CD14-positive monocyte (primary cell): ENCODE measurements at regions not wholly inside any gene's neighbourhood (a gene's known extent, or its start where the extent isn't known, plus 50 kb on each side); places are given as distances from the start of the nearest gene placed in this dataset.

ENCODE experiments used
- DNase-seq, 3 donors: peaks; one replicate each; pipeline ENCODE4 v3.0.0-alpha.2; 2011 to 2022
- H2AFZ ChIP-seq: 2 replicates; pipeline ENCODE4 v1.6.0; 2012; ENCODE audit warnings: mild to moderate bottlenecking, low read depth, low read length, inconsistent platforms; ENCODE audit not compliant: insufficient read depth, poor library complexity, severe bottlenecking
- H3K27ac ChIP-seq, 2 donors: 1 replicate in 1 of 2; 2 replicates in 1 of 2; pipeline ENCODE4 v1.5.1; 2012 to 2013; ENCODE audit warnings: low read length in 2 of 2, control low read depth in 1 of 2, inconsistent platforms in 1 of 2, low read depth in 1 of 2, mild to moderate bottlenecking in 1 of 2
- H3K27me3 ChIP-seq, 2 donors: one replicate each; pipeline versions ENCODE4 v1.6.0 to v1.6.1; 2011 to 2013; ENCODE audit warnings: low read length in 2 of 2; ENCODE audit not compliant: control insufficient read depth in 2 of 2, insufficient read depth in 2 of 2
- H3K36me3 ChIP-seq, 2 donors: replicated peaks in 1 of 2; 1 replicate in 1 of 2; 2 replicates in 1 of 2; pipeline versions ENCODE4 v1.5.1 to v1.6.1; 2012 to 2013; ENCODE audit warnings: low read length in 2 of 2, control low read depth in 1 of 2, inconsistent platforms in 1 of 2, mild to moderate bottlenecking in 1 of 2; ENCODE audit not compliant: insufficient read depth in 2 of 2, control insufficient read depth in 1 of 2
- H3K4me1 ChIP-seq, 2 donors: 1 replicate in 1 of 2; 2 replicates in 1 of 2; pipeline versions ENCODE4 v1.5.1 to v1.6.1; 2012 to 2013; ENCODE audit warnings: low read length in 2 of 2, control low read depth in 1 of 2, inconsistent platforms in 1 of 2, mild to moderate bottlenecking in 1 of 2, moderate library complexity in 1 of 2; ENCODE audit not compliant: insufficient read depth in 2 of 2, control insufficient read depth in 1 of 2
- H3K4me2 ChIP-seq: replicated peaks from 2 replicates; pipeline ENCODE3; 2012; ENCODE audit warnings: low read length, moderate library complexity, mild to moderate bottlenecking; ENCODE audit not compliant: poor library complexity, severe bottlenecking; ENCODE audit errors: extremely low read depth
- H3K4me3 ChIP-seq, 3 experiments: fragments of 200-600 bp in 1 of 3; sonication (generic) in 1 of 3; replicated peaks in 1 of 3; 1 replicate in 2 of 3; 2 replicates in 1 of 3; pipeline ENCODE4 v1.5.1; 2011 to 2013; ENCODE audit warnings: low read length in 3 of 3, mild to moderate bottlenecking in 3 of 3, control low read depth in 2 of 3, low read depth in 2 of 3, inconsistent platforms in 1 of 3, moderate library complexity in 1 of 3
- H3K79me2 ChIP-seq: 2 replicates; pipeline ENCODE4 v1.6.0; 2012; ENCODE audit warnings: mild to moderate bottlenecking, control low read depth, inconsistent platforms, low read length, moderate library complexity; ENCODE audit not compliant: insufficient read depth
- H3K9ac ChIP-seq: 2 replicates; pipeline ENCODE4 v1.6.0; 2017; ENCODE audit warnings: low read length, mild to moderate bottlenecking; ENCODE audit not compliant: insufficient read depth, poor library complexity, severe bottlenecking
- H3K9me3 ChIP-seq, 2 donors: replicated peaks in 1 of 2; 1 replicate in 1 of 2; 2 replicates in 1 of 2; pipeline versions ENCODE4 v1.5.1 to v1.6.1; 2012 to 2013; ENCODE audit warnings: low read length in 2 of 2, control low read depth in 1 of 2; ENCODE audit not compliant: control insufficient read depth in 1 of 2, insufficient read depth in 1 of 2
- H4K20me1 ChIP-seq: 2 replicates; pipeline ENCODE4 v1.6.0; 2012; ENCODE audit warnings: mild to moderate bottlenecking, low read length, control low read depth, moderate library complexity; ENCODE audit not compliant: insufficient read depth
- H3K27ac Mint-ChIP-seq, 7 donors: one replicate each; pipeline ENCODE4 v1.8.0; 2020; ENCODE audit warnings: mild to moderate bottlenecking in 7 of 7, mixed read lengths in 7 of 7, moderate library complexity in 6 of 7, inconsistent platforms in 2 of 7
- H3K27me3 Mint-ChIP-seq, 3 donors: one replicate each; pipeline ENCODE4 v1.8.0; 2021 to 2022; ENCODE audit warnings: low read depth in 3 of 3, mild to moderate bottlenecking in 3 of 3, mixed read lengths in 3 of 3, moderate library complexity in 3 of 3, inconsistent platforms in 1 of 3
- H3K36me3 Mint-ChIP-seq, 2 donors: one replicate each; pipeline ENCODE4 v1.8.0; 2020; ENCODE audit warnings: mixed read lengths in 2 of 2, inconsistent platforms in 1 of 2, mild to moderate bottlenecking in 1 of 2
- H3K4me1 Mint-ChIP-seq: one replicate; pipeline ENCODE4 v1.8.0; 2020; ENCODE audit warnings: mild to moderate bottlenecking, mixed read lengths
- H3K4me3 Mint-ChIP-seq, 2 donors: one replicate each; pipeline ENCODE4 v1.8.0; 2020; ENCODE audit warnings: mild to moderate bottlenecking in 2 of 2, mixed read lengths in 2 of 2, moderate library complexity in 1 of 2
- H3K9me3 Mint-ChIP-seq, 7 donors: one replicate each; pipeline ENCODE4 v1.8.0; 2020 to 2022; ENCODE audit warnings: mixed read lengths in 7 of 7, mild to moderate bottlenecking in 6 of 7, moderate library complexity in 6 of 7, inconsistent platforms in 2 of 7
- WGBS: methylation state at CpG from one replicate; pipeline ENCODE4 v1.1.5; 2013; ENCODE audit warnings: missing lambda C conversion rate; ENCODE audit not compliant: insufficient coverage; 5-methylcytosine and 5-hydroxymethylcytosine counted together
- intact Hi-C, 2 donors: fragments of 100-400 bp; cut with micrococcal nuclease; formaldehyde crosslinking; loops; one replicate each; pipeline versions ENCODE4 v1.15.0 to v1.15.1; 2023
- TF ChIP-seq, protein P1 (sequence below): fragments of 200-600 bp; IDR thresholded peaks from one replicate; pipeline ENCODE4 v1.8.0; 2022; ENCODE audit warnings: antibody characterized with exemption, mild to moderate bottlenecking

DNA sequence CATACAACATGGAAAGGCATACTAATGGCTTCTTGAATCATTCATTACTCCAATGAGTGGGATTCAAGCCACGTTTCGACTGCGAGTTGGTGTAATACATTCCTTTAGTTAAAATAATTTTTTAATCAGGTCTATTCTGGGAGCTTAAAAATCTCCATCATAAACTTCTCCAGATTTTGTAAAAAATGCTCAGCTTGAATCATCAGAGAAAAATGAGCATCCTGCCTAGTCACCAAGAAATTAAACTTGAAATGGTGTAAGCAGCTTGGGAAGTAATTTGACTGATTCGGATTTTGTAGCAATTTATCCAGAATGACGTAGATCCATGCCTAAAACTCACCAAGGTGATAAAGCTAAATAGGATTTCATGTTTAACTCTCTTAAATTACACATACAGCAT is 165.7 kb downstream of the SLCO4C1 start:
- no peak overlapping the region for H3K27ac ChIP-seq
- no peaks in the 10 kb centered on the region for H3K36me3 Mint-ChIP-seq
- H3K9ac ChIP-seq: no peak overlapping the region
- no peaks in the 10 kb centered on the region for H3K27me3 ChIP-seq
- no peak overlapping the region for H3K4me3 Mint-ChIP-seq
- H3K4me2 ChIP-seq: no peak overlapping the region
- TF ChIP-seq, protein P1, sequence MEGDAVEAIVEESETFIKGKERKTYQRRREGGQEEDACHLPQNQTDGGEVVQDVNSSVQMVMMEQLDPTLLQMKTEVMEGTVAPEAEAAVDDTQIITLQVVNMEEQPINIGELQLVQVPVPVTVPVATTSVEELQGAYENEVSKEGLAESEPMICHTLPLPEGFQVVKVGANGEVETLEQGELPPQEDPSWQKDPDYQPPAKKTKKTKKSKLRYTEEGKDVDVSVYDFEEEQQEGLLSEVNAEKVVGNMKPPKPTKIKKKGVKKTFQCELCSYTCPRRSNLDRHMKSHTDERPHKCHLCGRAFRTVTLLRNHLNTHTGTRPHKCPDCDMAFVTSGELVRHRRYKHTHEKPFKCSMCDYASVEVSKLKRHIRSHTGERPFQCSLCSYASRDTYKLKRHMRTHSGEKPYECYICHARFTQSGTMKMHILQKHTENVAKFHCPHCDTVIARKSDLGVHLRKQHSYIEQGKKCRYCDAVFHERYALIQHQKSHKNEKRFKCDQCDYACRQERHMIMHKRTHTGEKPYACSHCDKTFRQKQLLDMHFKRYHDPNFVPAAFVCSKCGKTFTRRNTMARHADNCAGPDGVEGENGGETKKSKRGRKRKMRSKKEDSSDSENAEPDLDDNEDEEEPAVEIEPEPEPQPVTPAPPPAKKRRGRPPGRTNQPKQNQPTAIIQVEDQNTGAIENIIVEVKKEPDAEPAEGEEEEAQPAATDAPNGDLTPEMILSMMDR: no peak
- DNase-seq: no peak
- peaks cover 0 to 5% (median 2%) of the 10 kb centered on the region in 7 donors for H3K9me3 Mint-ChIP-seq
- H3K4me1 ChIP-seq: no peaks in the 10 kb centered on the region
- H4K20me1 ChIP-seq: no peaks in the 10 kb centered on the region
- no peak overlapping the region for H2AFZ ChIP-seq
- no peaks in the 10 kb centered on the region for H3K36me3 ChIP-seq
- no peaks in the 10 kb centered on the region for H3K9me3 ChIP-seq
- no peaks in the 10 kb centered on the region for H3K4me1 Mint-ChIP-seq
- 100% methylated on average over 1 of the region's 5 CpGs for WGBS
- H3K4me3 ChIP-seq: no peak overlapping the region
- no peaks in the 10 kb centered on the region for H3K27me3 Mint-ChIP-seq
- no peaks in the 10 kb centered on the region for H3K79me2 ChIP-seq
- intact Hi-C loops: no loop called here
- H3K27ac Mint-ChIP-seq: no peak overlapping the region

DNA sequence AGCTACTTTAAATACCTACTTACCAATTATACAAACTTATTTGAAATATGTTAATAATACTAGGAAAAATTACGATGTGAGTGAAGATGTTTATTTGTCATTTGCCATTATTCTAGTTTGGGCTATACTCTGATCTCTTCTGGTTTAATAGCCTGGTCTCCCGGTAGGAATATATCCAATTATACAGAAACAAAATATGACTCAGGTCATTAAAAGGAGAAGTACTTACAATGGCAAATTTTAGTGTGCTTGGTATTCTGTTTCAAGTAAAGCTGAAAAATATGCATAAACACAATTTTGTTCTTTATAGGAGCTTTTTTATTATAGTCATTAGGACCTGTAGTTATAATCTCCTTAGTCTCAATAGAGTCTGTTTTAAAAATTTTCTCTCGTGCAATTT is 176.8 kb downstream of the SLCO4C1 start:
- H3K4me3 ChIP-seq: no peak overlapping the region
- Mint-ChIP-seq H3K4me3 (no peak overlapping the region), H3K9me3 (peaks cover 0 to 5% (median 3%) of the 10 kb centered on the region in 7 donors), H3K36me3 (no peaks in the 10 kb centered on the region), H3K27ac (no peak overlapping the region), H3K27me3 (peaks cover 0 to 2% (median 0%) of the 10 kb centered on the region in 3 donors), H3K4me1 (no peaks in the 10 kb centered on the region)
- no peak for DNase-seq
- H4K20me1 ChIP-seq: no peaks in the 10 kb centered on the region
- no peak overlapping the region for H2AFZ ChIP-seq
- H3K79me2 ChIP-seq: no peaks in the 10 kb centered on the region
- intact Hi-C loops: no loop called here
- no CpG with 5 or more reads among the region's 3 CpGs for WGBS
- TF ChIP-seq, protein P1: no peak
- no peaks in the 10 kb centered on the region for H3K9me3 ChIP-seq
- no peak overlapping the region for H3K9ac ChIP-seq
- H3K36me3 ChIP-seq: no peaks in the 10 kb centered on the region
- no peak overlapping the region for H3K4me2 ChIP-seq
- H3K4me1 ChIP-seq: no peaks in the 10 kb centered on the region
- H3K27ac ChIP-seq: no peak overlapping the region
- H3K27me3 ChIP-seq: no peaks in the 10 kb centered on the region
